Dermis microvascular lymphatic vessel endothelial cell (primary cell): ENCODE measurements at regions not wholly inside any gene's neighbourhood (a gene's known extent, or its start where the extent isn't known, plus 50 kb on each side); places are given as distances from the start of the nearest gene placed in this dataset.

Experiments used
- DNase-seq, 2 donors: peaks; one replicate each; pipeline versions ENCODE4 v3.0.0 to v3.0.0-alpha.2; 2010; ENCODE audit warnings: low read depth in 2 of 2

DNA sequence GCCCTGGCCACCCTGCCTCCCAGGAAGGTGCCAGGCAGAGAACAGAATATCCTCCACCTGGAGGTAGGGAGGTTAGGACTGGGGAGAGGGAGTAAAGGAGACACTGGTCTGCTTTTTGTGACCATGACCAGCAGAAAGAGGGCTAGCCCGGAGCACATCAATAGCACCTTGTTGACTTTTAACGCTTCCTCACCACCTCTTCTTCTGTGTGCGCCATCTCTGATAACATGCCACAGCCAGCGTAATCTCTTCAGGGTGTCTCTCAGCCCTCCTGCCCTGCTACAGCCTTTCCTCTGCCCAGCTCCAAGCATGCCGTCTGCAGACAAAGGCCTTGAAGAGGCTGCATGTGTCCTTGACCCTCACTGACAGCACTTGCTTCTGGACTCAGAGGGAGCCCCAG, 50.9 kb upstream of the GJA5 start:
- DNase-seq = no peak

DNA sequence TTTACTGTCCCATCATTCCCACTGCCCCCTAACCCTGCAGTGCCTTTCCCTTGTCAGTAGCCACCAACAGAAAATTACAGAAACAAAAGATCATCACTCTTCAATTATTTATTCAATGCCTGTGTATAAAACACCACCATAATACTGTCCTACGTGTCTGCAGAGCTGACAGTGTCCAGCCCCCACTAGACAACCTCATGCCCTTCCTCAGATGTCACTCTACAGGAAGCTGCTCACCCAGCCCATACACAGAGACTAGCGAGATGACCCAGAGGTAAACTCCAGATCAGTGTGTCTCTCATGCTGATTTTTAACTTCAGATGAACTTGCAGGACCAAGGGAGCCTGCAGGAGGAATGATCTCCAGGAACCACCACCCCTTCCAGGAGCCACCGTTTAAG, 51.3 kb upstream of the GJA5 start:
- DNase-seq = no peak

- no peak for DNase-seq
Observed at GRCh38 chr1:147812799-147813198, 52.4 kb upstream of the GJA5 start.

DNA sequence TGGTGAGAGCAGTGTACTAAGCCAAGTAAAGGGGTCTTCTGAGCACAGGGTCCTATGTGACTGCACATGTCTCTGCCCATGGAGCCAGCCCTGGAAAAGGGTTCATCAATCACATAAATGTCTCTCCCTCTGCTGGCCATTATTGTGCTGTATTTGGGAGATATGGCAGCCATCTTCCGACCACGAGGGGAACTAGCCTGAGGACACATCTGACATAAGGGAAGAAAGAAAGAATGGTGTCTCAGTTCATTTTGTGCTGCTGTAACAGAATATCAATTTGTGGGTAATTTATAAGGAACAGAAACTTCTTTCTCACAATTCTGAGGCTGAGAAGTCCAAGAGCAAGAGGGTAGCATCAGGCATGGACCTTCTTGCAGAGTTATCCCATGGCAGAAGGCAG, 55.1 kb upstream of the GJA5 start:
- no peak for DNase-seq

GRCh38 chr1:147820761-147821297, 60.4 kb upstream of the GJA5 start:
- DNase-seq = no peak

GRCh38 chr1:147821883-147822282, 61.5 kb upstream of the GJA5 start:
- peak in 1 of 2 donors; percentile 33 for DNase-seq

DNA sequence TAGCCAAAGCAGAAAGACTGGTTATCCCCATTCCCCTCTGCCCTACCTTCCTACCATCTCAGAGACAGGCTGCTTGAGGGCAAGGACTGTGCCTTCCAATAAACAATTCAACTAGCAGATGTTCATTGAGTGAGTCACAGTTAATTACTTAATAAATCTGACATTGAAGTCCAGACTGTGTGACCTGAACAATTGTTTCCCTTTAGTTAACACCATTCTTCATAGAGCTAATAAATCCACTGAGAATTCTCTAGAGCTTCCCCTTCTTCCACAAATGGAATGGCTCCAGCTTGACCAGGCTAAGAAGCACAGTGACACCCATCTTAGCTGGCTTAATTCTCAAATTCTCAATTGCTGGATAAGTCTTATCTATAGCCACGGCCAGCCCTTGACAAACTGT, 61.9 kb upstream of the GJA5 start:
- DNase-seq = peak in 1 of 2 donors; percentile 30

GRCh38 chr1:147824001-147824400, 63.6 kb upstream of the GJA5 start:
- no peak for DNase-seq

DNA sequence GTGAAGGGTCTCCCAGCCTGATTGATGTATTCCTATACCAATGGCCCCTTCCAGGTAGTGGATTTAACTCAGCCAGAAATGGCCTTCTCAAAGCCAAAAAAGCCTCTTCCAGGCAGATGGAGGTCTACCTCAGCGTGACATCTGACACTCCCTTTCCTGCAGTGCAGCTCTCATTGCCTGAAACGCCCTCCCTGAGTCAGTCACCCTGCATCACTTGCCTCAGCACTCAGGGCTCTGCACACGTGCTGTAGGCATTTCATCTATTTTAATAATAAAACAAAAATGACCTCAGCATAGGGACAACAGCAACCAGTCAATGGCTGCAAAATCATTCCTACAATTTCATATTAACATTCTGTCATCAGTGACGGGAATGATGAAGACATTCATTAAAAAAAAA, 64.4 kb upstream of the GJA5 start:
- no peak for DNase-seq

GRCh38 chr1:147825586-147825985, 65.2 kb upstream of the GJA5 start:
- DNase-seq = no peak

DNA sequence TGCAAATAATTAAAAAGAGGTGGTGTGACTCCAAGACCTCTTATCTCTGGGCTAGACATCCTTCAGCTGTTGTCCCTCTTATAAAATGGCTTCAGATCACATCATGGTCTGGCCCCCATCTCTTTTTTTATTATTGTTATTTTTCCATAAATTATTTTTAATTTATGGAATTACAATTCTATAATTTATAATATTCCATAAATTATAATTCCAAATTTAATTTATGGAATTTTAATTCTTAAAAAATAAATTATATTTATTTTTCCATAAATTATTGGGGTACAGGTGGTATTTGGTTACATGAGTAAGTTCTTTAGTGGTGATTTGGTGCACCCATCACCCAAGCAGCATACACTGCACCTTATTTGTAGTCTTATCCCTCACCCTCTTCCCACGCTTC, 65.9 kb upstream of the GJA5 start:
- DNase-seq = no peak

GRCh38 chr1:147833231-147833860, 69.2 kb upstream of the GJA8 start:
- no peak for DNase-seq

DNA sequence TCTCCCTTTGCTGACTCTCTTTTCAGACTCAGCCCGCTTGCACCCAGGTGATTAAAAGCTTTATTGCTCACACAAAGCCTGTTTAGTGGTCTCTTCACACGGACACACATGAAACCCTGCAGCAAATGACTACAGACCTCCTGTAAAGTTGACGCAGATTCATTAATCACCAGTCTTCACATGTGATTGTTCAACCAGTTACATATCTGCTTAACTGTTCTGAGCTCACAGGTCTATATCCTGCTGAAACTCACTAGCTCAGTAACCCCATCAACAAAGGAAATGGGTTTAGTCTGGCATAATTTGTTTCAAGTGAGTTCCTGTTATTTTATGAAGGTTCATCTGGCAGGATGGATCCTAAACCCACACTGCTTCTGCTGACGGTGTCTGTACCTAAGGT, 68.4 kb upstream of the GJA8 start:
- peak in 1 of 2 donors; percentile 39 for DNase-seq

GRCh38 chr1:147834810-147835209, 67.8 kb upstream of the GJA8 start:
- DNase-seq = no peak

DNA sequence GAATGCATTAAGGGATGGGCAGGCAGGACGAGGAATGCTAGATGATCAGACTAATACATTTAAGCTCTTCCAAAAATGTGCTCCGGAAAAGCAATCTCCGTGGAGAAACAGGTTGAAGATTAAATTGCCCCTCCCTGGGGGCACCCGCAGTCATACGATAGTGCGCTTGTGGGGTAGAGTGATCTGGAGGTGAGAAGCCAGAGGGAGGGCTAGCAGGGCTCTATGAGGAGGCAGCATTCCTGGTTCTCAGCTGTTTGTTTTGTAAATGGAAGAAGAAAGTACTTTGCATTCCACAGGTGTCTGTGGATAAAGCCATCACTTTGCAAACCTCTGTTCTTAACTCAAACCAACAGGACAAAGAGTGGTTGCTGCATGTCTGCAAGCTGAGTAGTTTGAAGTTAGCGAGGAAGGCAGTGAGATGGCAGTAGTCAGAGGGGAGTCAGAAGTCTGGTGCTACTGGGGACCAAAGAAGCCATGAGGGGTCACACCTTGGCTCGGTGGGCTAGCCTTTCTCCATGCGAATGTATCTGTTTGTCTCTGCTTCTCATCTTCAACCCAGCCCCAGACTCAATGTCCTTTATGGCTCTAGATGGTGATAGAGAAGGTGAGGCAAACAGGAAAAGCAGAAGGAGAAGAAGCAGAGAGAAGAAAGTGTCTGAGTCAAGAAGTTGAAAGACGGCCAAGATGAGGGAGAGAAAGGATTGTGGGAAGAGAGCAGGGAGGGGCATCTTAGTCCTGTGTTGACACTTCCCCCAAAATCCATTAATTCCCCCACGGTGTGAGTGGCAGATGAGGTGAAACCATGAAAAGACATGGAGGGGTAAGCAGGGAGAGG, 65.2 kb upstream of the GJA8 start:
- no peak for DNase-seq

DNA sequence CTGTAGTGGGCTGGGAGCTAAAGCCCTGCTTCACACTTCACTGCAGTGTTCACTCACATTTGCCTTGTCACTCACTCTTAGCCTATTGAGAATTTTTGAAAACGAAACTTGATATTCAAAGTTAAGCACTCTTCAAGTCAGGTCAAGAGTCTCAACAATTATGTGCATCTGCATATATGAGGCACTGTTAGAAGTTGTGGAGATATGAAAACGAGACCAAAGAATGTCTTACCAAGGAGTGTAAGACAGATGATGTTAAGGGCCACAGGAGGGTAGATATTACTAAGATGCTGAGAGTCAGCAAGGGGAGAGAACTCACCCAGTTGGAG, 64.7 kb upstream of the GJA8 start:
- no peak for DNase-seq

GRCh38 chr1:147840909-147841308, 61.7 kb upstream of the GJA8 start:
- DNase-seq = peak in 1 of 2 donors; percentile 20

GRCh38 chr1:147842578-147842977, 60.0 kb upstream of the GJA8 start:
- DNase-seq = no peak

DNA sequence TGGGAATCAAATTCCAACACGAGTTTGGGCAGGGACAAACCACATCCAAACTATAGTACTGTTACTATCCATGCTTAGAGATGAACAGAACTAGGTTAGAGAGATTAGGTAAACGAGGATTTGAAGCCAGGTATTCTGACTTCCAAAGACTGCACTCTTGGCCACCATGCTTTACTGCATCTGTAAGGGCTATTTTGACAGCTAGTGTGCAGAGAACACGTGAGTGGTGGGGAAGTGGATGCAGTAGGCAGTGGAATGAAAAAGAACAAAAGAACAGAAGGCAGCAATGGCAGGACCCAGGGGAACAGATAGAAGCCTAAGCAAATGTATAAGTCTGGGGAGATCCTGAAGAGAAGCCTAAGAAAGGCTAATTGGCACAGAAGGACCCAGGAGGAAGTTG, 59.1 kb upstream of the GJA8 start:
- DNase-seq = no peak

DNA sequence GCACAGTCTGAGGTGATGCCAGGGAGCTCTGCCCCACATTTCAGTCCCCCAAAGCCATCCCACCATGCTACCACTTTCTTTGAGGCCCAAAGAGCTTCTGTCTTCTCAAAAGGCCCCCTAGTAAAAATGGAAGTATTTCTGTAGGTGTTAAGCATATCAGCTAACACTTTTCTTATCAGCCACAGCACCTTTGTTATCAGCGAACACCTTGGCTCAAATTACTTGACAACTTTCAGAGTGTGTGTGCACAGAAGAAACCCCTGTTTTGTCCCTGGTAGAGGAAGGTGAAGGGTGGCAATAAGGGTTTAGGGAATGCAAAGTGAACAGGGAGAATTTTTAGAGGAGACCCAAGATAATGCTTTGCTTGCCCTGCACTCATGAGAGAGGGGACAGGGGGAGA, 54.8 kb upstream of the GJA8 start:
- no peak for DNase-seq

DNA sequence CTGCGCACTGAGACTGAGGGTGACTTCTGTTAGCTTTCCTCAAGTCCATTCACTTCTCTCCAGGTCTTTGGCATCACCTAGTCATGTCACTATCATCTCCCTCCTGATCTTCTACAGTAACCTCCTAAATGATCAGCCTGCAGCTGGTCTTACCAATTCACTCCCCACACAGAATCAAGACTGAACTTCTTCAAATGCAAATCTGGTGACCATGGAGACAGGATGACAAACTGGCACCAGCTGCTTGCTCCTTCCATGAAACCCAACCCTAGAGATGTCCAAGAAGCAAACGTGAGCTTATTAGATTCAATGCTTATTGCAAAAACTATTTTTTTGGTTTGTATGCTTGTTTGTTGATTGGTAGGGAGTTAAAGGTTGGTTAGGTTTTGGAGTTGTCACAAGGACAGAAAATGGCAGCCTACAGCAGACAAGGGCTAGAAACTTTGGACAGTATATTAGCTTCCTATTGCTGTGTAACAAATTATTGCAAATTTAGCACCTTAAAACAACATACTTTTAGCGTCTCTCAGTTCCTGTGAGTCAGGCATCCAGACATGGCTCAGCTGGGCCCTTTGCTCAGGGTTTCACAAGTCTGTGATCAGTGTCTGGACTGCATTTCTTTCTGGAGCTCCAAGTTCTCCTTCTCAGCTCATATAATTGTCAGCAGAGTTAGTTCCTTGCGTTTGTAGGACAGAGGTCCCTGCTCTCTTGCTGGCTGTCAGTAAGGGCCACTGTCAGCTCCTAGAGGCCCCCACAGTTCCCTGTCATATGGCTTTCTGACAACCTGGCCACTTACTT, 53.3 kb upstream of the GJA8 start:
- peak in 1 of 2 donors; percentile 57 for DNase-seq

GRCh38 chr1:147850737-147851136, 51.9 kb upstream of the GJA8 start:
- DNase-seq = no peak
